GM19463 (cell line): ENCODE measurements at regions not wholly inside any gene's neighbourhood (a gene's known extent, or its start where the extent isn't known, plus 50 kb on each side); places are given as distances from the start of the nearest gene placed in this dataset.
"Not testable (repeated sequence)": the region's sequence is repeated elsewhere in the genome, so short reads cannot be mapped to it uniquely, and the experiment has no call there.

Source experiments
- ATAC-seq: cut with Tn5 transposase; IDR thresholded peaks from one replicate; pipeline ENCODE4 v1.9.1; 2021; ENCODE audit warnings: mild to moderate bottlenecking, moderate library complexity; ENCODE audit not compliant: unreplicated experiment

DNA sequence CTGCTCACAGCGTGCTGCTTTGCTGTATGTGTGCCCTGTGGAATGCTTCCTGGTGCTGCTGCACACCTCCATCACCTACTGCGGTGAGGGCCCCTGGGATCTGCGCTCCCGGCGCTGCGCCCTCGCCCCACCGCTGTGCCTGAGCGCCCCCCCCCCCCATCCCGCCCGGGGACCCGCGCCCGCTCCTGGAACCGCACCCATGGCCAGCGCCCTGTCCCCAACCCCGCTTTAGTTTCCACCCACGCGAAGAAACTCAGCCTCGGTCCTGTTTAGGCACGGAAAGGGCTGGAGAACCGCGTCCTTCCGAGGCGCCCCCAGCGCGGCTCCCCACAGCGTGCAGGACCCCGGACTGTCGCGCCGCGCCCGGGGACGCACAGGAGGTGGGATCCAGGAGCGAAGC, 265.5 kb downstream of the POTEB3 start:
- not testable (repeated sequence) for ATAC-seq

GRCh38 chr15:21151203-21151966, 285.3 kb upstream of the POTEB2 start:
- not testable (repeated sequence) for ATAC-seq

DNA sequence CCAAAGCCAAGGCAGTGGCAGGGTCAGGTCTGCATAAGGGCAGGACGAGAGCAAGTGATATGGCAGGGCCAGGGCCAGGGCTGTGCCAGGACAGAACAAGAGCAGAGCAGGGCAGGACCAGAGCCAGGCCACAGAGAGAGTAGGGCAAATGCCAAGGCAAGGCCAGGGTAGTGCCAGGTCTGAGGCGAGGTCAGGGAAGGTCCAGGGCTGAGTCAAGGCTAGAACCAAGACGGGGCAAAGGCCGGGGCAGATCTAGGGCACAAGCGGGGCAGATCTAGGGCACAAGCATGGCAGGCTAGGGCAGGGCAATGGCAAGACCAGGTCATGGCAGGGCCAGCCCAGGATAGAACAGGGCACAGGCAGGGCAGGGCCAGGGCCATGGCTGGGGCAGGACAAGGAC, 282.0 kb upstream of the POTEB2 start:
- ATAC-seq: not testable (repeated sequence)

DNA sequence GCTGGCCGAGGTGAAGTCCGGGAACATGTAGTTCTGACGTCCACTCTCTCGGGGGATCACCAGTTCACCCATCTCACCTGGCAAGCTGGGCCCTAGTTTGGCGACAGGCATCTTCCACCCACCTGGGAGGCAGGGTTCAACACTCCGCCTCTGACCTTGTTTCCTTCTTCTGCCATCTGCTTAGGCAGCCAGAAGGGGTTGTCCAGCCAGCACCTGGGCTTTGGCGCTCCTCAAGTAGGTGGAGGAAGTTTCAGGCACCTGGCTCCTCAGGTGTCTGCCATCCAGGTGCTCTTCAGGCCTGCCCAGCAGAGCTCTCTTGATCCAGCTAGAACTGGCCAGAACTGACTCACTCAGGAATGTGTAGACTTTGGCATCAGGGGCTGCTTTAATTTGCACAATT, 267.8 kb upstream of the POTEB2 start:
- not testable (repeated sequence) for ATAC-seq

DNA sequence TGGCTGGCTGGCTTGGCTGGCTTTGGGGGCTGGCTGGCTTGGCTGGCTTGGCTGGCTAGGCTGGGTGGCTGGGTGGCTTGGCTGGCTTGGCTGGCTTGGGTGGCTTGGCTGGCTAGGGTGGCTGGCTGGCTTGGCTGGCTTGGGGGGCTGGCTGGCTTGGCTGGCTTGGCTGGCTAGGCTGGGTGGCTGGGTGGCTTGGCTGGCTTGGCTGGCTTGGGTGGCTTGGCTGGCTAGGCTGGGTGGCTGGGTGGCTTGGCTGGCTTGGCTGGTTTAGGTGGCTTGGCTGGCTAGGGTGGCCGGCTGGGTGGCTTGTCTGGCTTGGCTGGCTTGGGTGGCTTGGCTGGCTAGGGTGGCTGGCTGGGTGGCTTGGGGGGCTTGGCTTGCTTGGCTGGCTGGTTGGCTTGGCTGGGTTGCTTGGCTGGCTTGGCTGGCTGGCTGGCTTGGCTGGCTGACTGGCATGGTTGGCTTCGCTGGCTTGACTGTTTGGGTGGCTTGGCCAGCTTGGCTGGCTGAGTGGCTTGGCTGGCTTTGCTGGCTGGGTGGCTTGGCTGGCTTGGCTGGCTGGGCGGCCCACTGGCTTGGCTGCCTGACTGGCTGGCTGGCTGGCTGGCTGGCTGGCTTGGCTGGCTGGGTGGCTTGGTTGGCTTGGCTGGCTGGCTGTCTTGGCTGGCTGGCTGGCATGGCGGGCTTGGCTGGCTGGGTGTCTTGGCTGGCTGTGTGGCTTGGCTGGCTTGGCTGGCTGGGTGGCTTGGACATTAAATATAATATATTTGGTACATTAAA, 246.3 kb upstream of the POTEB2 start:
- not testable (repeated sequence) for ATAC-seq

DNA sequence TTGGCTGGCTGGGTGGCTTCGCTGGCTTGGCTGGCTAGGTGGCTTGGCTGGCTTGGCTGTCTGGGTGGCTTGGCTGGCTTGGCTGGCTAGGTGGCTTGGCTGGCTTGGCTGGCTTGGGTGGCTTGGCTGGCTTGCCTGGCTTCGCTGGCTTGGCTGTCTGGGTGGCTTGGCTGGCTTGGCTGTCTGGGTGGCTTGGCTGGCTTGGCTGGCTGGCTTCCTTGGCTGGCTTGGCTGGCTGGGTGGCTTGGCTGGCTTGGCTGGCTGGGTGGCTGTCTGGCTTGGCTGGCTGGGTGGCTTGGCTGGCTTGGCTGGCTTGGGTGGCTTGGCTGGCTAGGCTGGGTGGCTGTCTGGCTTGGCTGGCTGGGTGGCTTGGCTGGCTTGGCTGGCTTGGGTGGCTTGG, 245.7 kb upstream of the POTEB2 start:
- not testable (repeated sequence) for ATAC-seq

GRCh38 chr15:21111172-21111571, 245.1 kb upstream of the POTEB2 start:
- not testable (repeated sequence) for ATAC-seq

- ATAC-seq: not testable (repeated sequence)
Measured at GRCh38 chr15:21110187-21110804, 244.2 kb upstream of the POTEB2 start.

- ATAC-seq: not testable (repeated sequence)
Measured at GRCh38 chr15:21108384-21108783, 242.3 kb upstream of the POTEB2 start.

DNA sequence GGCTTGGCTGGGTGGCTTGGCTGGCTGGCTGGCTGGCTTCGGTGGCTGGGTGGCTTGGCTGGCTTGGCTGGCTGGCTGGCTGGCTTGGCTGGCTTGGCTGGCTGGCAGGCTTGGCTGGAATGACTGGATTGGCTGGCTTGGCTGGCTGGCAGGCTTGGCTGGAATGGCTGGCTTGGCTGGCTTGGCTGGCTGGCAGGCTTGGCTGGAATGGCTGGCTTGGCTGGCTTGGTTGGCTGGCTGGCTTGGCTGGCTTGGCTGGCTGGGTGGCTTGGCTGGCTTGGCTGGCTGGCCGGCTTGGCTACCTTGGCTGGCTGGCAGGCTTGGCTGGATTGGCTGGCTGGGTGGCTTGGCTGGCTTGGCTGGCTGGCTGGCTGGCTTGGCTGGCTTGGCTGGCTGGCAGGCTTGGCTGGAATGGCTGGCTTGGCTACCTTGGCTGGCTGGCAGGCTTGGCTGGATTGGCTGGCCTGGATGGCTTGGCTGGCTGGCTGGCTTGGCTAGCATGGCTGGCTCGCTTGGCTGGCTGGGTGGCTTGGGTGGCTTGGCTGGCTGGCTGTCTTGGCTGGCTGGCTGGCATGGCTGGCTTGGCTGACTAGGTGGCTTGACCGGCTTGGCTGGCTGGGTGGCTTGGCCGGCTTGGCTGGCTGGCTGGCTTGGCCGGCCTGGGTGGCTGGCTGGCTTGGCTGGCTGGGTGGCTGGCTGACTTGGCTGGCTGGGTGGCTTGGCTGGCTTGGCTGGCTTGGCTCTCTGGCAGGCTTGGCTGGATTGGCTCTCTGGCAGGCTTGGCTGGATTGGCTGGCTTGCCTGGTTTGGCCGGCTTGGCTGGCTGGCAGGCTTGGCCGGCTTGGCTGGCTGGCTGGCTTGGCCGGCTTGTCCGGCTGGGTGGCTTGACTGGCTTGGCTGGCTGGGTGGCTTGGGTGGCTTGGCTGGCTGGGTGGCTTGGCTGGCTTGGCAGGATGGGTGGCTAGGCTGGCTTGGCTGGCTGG, 241.6 kb upstream of the POTEB2 start:
- ATAC-seq: not testable (repeated sequence)

- ATAC-seq: not testable (repeated sequence)
Measured at GRCh38 chr15:21096599-21096998, 230.5 kb upstream of the POTEB2 start.

DNA sequence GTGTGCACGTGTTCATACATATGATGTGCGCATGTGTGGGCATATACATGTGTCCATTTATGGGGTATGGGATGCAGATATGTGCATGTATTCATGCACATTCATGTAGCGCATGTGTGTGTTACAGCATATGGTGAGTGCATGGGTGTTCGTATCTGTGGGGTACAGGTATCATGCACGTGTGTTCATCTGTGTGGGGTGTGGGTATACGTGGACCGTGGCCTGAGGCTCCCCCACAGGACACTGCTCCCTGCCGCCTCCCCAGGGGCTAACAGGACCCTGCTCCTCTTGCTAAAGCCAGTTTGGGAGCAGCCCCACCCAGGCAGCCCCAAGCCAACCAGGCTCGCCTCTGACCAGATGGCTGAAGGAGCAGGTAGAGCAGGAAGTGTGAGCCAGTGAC, 213.4 kb upstream of the POTEB2 start:
- not testable (repeated sequence) for ATAC-seq

DNA sequence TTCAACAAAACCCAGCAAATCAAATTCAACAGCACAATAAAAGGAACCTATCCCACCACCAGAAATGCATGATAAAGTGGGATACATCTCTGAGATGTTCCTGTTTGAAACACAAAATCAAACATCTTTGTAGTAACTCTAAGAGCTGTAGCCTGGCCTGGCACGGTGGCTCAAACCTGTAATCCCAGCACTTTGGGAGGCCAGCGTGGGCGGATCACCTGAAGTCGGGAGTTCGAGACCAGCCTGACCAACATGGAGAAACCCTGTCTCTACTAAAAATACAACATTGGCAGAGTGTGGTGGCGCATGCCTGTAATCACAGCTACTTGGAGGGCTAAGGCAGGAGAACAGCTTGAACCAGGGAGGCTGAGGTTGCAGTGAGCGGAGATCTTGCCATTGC, 202.8 kb upstream of the POTEB2 start:
- not testable (repeated sequence) for ATAC-seq

DNA sequence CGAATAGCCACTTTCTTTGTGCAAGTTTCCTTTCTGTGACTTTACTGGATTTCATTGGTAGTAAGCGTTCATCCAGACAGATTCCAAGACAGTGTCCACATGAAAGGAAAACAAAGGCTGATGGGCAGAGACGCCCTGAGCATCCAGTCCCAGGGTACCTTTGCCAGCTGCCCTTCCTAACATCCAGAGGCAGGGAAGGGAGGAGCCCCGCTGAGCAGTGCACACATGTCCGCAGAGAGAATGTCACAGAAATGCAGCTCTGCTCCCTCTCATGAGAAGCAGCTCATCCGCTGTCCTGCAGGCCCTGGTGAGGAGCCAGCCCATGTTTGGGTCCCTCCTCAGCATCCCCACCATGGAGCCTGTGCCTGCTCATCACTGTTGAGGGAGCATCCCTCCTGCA, 197.4 kb upstream of the POTEB2 start:
- not testable (repeated sequence) for ATAC-seq

- not testable (repeated sequence) for ATAC-seq
Measured at GRCh38 chr15:21062619-21063163, 196.6 kb upstream of the POTEB2 start.

DNA sequence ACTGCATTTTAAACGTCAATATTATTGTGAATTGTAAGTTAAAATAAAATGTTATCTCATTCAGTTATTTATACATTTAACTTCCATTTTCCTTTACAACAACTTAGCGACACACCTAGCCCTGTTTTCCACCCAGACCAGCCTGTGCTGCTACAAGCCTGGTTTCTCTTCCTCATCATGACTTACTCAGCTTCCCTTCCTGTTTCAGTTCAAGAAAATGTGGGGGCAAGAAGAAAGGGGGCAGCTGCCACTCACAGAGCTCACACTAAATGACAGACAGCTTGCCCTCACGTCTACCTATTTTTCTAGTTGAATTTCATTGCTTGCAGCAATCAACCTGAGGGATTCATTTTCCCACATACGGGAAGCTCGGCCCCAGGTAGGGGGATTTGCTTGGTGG, 185.8 kb upstream of the POTEB2 start:
- ATAC-seq: not testable (repeated sequence)

- ATAC-seq: not testable (repeated sequence)
Measured at GRCh38 chr15:21031703-21032102, 165.6 kb upstream of the POTEB2 start.

GRCh38 chr15:21029001-21029400, 162.9 kb upstream of the POTEB2 start:
- ATAC-seq: not testable (repeated sequence)

GRCh38 chr15:21027942-21028341, 161.8 kb upstream of the POTEB2 start:
- not testable (repeated sequence) for ATAC-seq

- not testable (repeated sequence) for ATAC-seq
Measured at GRCh38 chr15:21026848-21027247, 160.7 kb upstream of the POTEB2 start.
